ENCODE measurements at regions not wholly inside any gene's neighbourhood (a gene's known extent, or its start where the extent isn't known, plus 50 kb on each side); places are given as distances from the start of the nearest gene placed in this dataset.

GRCh38 chr22:49170053-49170452, 657.6 kb downstream of the BRD1 start:
- no peak overlapping the region for H3K27ac ChIP-seq (ENCODE audit: extremely low read depth, low read depth, low read length)
- H3K9me3 ChIP-seq (ENCODE audit: control insufficient read depth, insufficient read depth, low read depth, low read length): no peaks in the 10 kb centered on the region
- H3K4me3 ChIP-seq (ENCODE audit: low read depth, low read length): no peak overlapping the region
- H3K4me1 ChIP-seq (ENCODE audit: control insufficient read depth, insufficient read depth, low read length): no peaks in the 10 kb centered on the region
- TF ChIP-seq ZNF747 (tag by site-specific recombination; IDR thresholded peaks at IDR 0.05) (no peak), ZNF830 (tag by site-specific recombination; IDR thresholded peaks at IDR 0.05; ENCODE audit: low read depth) (no peak), ZNF274 (IDR thresholded peaks at IDR 0.05; ENCODE audit: low read length) (no peak), ZNF274 (tag by site-specific recombination; IDR thresholded peaks at IDR 0.05; ENCODE audit: borderline replicate concordance) (no peak), ZNF654 (tag by site-specific recombination; IDR thresholded peaks at IDR 0.05; ENCODE audit: low read depth) (no peak), ZNF501 (tag by site-specific recombination; IDR thresholded peaks at IDR 0.05) (no peak), ZNF366 (tag by site-specific recombination; conservative IDR thresholded peaks at IDR 0.05) (no peak), ZNF776 (tag by site-specific recombination; IDR thresholded peaks at IDR 0.05; ENCODE audit: borderline replicate concordance) (no peak), ZBTB20 (tag by site-specific recombination; IDR thresholded peaks at IDR 0.05) (no peak)
- CTCF ChIA-PET: interaction anchor here (0.9 kb wide), 1 partner anchor 163 kb away, joined by 3 read pairs; no protein-coding TSS in a partner anchor
- no peaks in the 10 kb centered on the region for H3K36me3 ChIP-seq (ENCODE audit: control insufficient read depth in 2 of 2, insufficient read depth in 1 of 2, low read length in 2 of 2)
- POLR2A ChIA-PET: no interaction called here

DNA sequence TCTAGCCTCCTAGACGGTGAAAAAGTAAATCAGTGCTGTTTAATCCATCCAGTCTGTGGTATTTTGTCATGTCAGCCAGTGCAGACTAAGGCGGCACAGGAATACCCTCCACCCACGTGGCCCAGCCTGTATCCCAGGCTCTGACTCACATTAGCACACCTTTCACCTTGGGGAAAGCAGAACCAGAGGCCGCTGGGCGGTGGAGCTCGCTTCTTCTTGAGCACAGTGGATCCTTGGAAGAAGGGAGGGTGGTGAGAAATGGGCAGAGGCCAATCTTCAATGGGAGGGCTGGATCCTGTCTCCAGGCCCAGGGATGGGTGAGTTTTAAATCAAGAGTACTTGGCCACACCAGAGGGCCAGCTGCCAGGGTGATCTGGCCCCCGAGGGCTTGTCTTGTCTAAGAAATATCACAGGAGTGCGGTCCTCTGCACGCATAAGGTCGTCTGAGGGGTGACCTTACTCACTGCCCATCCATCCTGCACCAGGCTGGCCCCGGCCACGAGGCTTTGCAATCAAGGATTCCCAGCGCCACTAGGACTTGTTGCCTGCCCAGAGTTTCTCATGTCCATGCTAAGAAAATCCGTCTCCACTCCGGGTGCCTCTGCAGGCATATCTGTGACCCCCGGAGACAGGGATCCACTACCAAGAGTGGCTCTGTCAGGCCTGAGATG, 658.5 kb downstream of the BRD1 start:
- CTCF ChIA-PET: interaction anchor here (0.9 kb wide), 1 partner anchor 164 kb away, joined by 3 read pairs; no protein-coding TSS in a partner anchor
- POLR2A ChIA-PET: no interaction called here
- TF ChIP-seq EGR2 (tag by site-specific recombination; IDR thresholded peaks at IDR 0.05; ENCODE audit: low read depth) (no peak), SCRT2 (tag by site-specific recombination; IDR thresholded peaks at IDR 0.05) (no peak), ZNF341 (tag by site-specific recombination; IDR thresholded peaks at IDR 0.05; ENCODE audit: low read depth) (no peak), ZNF561 (tag by site-specific recombination; IDR thresholded peaks at IDR 0.05; ENCODE audit: borderline replicate concordance) (no peak), ZNF121 (tag by site-specific recombination; IDR thresholded peaks at IDR 0.05) (no peak), ZNF266 (tag by site-specific recombination; IDR thresholded peaks at IDR 0.05; ENCODE audit: low read depth) (no peak), ZNF670 (tag by site-specific recombination; IDR thresholded peaks at IDR 0.05; ENCODE audit: low read depth) (no peak), ZBTB49 (tag by site-specific recombination; IDR thresholded peaks at IDR 0.05; ENCODE audit: low read depth) (no peak)
- TF ChIP-seq, protein P1, sequence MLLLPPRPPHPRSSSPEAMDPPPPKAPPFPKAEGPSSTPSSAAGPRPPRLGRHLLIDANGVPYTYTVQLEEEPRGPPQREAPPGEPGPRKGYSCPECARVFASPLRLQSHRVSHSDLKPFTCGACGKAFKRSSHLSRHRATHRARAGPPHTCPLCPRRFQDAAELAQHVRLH (tag by site-specific recombination; IDR thresholded peaks at IDR 0.05): no peak
- H3K4me1 ChIP-seq (ENCODE audit: control insufficient read depth, insufficient read depth, low read length): no peaks in the 10 kb centered on the region
- H3K9me3 ChIP-seq (ENCODE audit: control insufficient read depth, insufficient read depth, low read depth, low read length): no peaks in the 10 kb centered on the region
- H3K4me3 ChIP-seq (ENCODE audit: low read depth, low read length): no peak overlapping the region
- H3K27ac ChIP-seq (ENCODE audit: extremely low read depth, low read depth, low read length): no peak overlapping the region
- H3K36me3 ChIP-seq (ENCODE audit: control insufficient read depth in 2 of 2, insufficient read depth in 1 of 2, low read length in 2 of 2): no peaks in the 10 kb centered on the region

DNA sequence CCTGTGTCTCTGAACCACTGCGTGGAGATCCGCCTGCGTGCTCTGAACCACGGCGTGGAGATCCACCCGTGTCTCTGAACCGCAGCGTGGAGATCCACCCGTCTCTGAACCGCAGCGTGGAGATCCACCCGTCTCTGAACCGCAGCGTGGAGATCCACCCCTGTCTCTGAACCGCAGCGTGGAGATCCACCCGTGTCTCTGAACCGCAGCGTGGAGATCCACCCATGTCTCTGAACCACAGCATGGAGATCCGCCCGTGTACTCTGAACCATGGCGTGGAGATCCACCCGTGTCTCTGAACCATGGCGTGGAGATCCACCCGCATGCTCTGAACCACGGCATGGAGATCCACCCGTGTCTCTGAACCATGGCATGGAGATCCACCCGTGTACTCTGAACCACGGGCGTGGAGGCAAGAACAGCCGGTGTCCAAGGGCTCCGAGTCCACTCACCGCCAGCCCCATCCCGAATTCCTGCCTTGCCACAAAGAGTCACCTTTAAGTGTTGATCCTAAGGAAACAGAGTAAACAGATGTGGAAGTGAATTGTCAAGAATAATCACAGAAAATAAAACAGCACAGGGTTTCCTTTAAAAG, 659.4 kb downstream of the BRD1 start:
- H3K4me3 ChIP-seq (ENCODE audit: low read depth, low read length): no peak overlapping the region
- POLR2A ChIA-PET: no interaction called here
- no peak for TF ChIP-seq ZNF175 (tag by site-specific recombination; IDR thresholded peaks at IDR 0.05)
- TF ChIP-seq, protein P2, sequence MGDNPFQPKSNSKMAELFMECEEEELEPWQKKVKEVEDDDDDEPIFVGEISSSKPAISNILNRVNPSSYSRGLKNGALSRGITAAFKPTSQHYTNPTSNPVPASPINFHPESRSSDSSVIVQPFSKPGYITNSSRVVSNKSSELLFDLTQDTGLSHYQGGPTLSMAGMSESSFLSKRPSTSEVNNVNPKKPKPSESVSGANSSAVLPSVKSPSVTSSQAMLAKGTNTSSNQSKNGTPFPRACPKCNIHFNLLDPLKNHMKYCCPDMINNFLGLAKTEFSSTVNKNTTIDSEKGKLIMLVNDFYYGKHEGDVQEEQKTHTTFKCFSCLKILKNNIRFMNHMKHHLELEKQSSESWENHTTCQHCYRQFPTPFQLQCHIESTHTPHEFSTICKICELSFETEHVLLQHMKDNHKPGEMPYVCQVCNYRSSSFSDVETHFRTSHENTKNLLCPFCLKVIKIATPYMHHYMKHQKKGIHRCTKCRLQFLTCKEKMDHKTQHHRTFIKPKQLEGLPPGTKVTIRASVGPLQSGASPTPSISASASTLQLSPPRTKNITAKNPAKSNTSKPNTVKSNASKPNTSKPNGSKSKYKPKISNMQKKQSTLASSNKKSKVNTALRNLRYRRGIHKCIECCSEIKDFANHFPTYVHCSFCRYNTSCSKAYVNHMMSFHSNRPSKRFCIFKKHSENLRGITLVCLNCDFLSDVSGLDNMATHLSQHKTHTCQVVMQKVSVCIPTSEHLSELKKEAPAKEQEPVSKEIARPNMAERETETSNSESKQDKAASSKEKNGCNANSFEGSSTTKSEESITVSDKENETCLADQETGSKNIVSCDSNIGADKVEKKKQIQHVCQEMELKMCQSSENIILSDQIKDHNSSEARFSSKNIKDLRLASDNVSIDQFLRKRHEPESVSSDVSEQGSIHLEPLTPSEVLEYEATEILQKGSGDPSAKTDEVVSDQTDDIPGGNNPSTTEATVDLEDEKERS (tag by site-specific recombination; IDR thresholded peaks at IDR 0.05): no peak
- no peak for TF ChIP-seq ZNF747 (tag by site-specific recombination; IDR thresholded peaks at IDR 0.05)
- TF ChIP-seq ZNF341 (tag by site-specific recombination; IDR thresholded peaks at IDR 0.05; ENCODE audit: low read depth): no peak
- TF ChIP-seq KLF9 (tag by site-specific recombination; IDR thresholded peaks at IDR 0.05; ENCODE audit: low read depth): no peak
- TF ChIP-seq, protein P3, sequence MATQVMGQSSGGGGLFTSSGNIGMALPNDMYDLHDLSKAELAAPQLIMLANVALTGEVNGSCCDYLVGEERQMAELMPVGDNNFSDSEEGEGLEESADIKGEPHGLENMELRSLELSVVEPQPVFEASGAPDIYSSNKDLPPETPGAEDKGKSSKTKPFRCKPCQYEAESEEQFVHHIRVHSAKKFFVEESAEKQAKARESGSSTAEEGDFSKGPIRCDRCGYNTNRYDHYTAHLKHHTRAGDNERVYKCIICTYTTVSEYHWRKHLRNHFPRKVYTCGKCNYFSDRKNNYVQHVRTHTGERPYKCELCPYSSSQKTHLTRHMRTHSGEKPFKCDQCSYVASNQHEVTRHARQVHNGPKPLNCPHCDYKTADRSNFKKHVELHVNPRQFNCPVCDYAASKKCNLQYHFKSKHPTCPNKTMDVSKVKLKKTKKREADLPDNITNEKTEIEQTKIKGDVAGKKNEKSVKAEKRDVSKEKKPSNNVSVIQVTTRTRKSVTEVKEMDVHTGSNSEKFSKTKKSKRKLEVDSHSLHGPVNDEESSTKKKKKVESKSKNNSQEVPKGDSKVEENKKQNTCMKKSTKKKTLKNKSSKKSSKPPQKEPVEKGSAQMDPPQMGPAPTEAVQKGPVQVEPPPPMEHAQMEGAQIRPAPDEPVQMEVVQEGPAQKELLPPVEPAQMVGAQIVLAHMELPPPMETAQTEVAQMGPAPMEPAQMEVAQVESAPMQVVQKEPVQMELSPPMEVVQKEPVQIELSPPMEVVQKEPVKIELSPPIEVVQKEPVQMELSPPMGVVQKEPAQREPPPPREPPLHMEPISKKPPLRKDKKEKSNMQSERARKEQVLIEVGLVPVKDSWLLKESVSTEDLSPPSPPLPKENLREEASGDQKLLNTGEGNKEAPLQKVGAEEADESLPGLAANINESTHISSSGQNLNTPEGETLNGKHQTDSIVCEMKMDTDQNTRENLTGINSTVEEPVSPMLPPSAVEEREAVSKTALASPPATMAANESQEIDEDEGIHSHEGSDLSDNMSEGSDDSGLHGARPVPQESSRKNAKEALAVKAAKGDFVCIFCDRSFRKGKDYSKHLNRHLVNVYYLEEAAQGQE (tag by site-specific recombination; IDR thresholded peaks at IDR 0.05): no peak

More for the DNA sequence above, 659.4 kb downstream of the BRD1 start:
- Histone ChIP-seq H3K27ac (ENCODE audit: extremely low read depth, low read depth, low read length) (no peak overlapping the region), H3K36me3 (ENCODE audit: control insufficient read depth in 2 of 2, insufficient read depth in 1 of 2, low read length in 2 of 2) (no peaks in the 10 kb centered on the region), H3K4me1 (ENCODE audit: control insufficient read depth, insufficient read depth, low read length) (no peaks in the 10 kb centered on the region), H3K9me3 (ENCODE audit: control insufficient read depth, insufficient read depth, low read depth, low read length) (no peaks in the 10 kb centered on the region)
- CTCF ChIA-PET: no interaction called here
